GM21360 (cell line): ENCODE measurements at regions not wholly inside any gene's neighbourhood (a gene's known extent, or its start where the extent isn't known, plus 50 kb on each side); places are given as distances from the start of the nearest gene placed in this dataset.
"Not testable (repeated sequence)": the region's sequence is repeated elsewhere in the genome, so short reads cannot be mapped to it uniquely, and the experiment has no call there.

Experiments
- ATAC-seq: cut with Tn5 transposase; IDR thresholded peaks from one replicate; pipeline ENCODE4 v1.9.1; 2021; ENCODE audit warnings: mild to moderate bottlenecking, moderate library complexity; ENCODE audit not compliant: unreplicated experiment

- ATAC-seq, result peak; percentile 91
These were observed 67.0 kb downstream of the CHRNA1 start for GRCh38 chr2:174697255-174697654.

- no peak for ATAC-seq
These were observed 69.4 kb downstream of the CHRNA1 start for GRCh38 chr2:174694920-174695319.

GRCh38 chr2:174694196-174694878 is 69.9 kb downstream of the CHRNA1 start:
- no peak for ATAC-seq

GRCh38 chr2:174693344-174693743 is 70.9 kb downstream of the CHRNA1 start:
- ATAC-seq, result no peak

GRCh38 chr2:174692256-174692919 is 71.9 kb downstream of the CHRNA1 start:
- no peak for ATAC-seq

GRCh38 chr2:174691201-174691779 is 73.0 kb downstream of the CHRNA1 start:
- ATAC-seq, result no peak

GRCh38 chr2:174690026-174690425 is 74.2 kb downstream of the CHRNA1 start:
- no peak for ATAC-seq

GRCh38 chr2:174688079-174688478 is 76.2 kb downstream of the CHRNA1 start:
- no peak for ATAC-seq

- no peak for ATAC-seq
These were observed 77.8 kb downstream of the CHRNA1 start for GRCh38 chr2:174686430-174686829.

GRCh38 chr2:174683392-174683759 is 80.9 kb downstream of the CHRNA1 start:
- ATAC-seq, result no peak

GRCh38 chr2:174682578-174683391 is 81.5 kb downstream of the CHRNA1 start:
- peak; percentile 45 for ATAC-seq

GRCh38 chr2:174682007-174682577 is 82.2 kb downstream of the CHRNA1 start:
- peak; percentile 41 for ATAC-seq

GRCh38 chr2:174681099-174682006 is 82.9 kb downstream of the CHRNA1 start:
- no peak for ATAC-seq

GRCh38 chr2:174680221-174680620 is 82.6 kb upstream of the WIPF1 start:
- no peak for ATAC-seq

- ATAC-seq, result no peak
These were observed 80.8 kb upstream of the WIPF1 start for GRCh38 chr2:174678395-174678794.

GRCh38 chr2:174675615-174676014 is 78.0 kb upstream of the WIPF1 start:
- ATAC-seq, result no peak

- no peak for ATAC-seq
These were observed 76.3 kb upstream of the WIPF1 start for GRCh38 chr2:174673876-174674275.

GRCh38 chr2:174673440-174673839 is 75.8 kb upstream of the WIPF1 start:
- no peak for ATAC-seq

- not testable (repeated sequence) for ATAC-seq
These were observed 73.9 kb upstream of the WIPF1 start for GRCh38 chr2:174671532-174671931.

GRCh38 chr2:174670446-174670845 is 72.8 kb upstream of the WIPF1 start:
- no peak for ATAC-seq
